GM18526 (cell line): ENCODE measurements at regions not wholly inside any gene's neighbourhood (a gene's known extent, or its start where the extent isn't known, plus 50 kb on each side); places are given as distances from the start of the nearest gene placed in this dataset.

Experiments used
- POLR2A ChIP-seq: IDR thresholded peaks from 3 replicates; pipeline ENCODE4 v1.6.1; 2011; ENCODE audit not compliant: insufficient read length; ENCODE audit errors: extremely low read depth

GRCh38 chr20:48180618-48181017 is 395.3 kb upstream of the SULF2 start:
- no peak for TF ChIP-seq POLR2A

- TF ChIP-seq POLR2A, result no peak
Measured at GRCh38 chr20:48180024-48180423, 394.7 kb upstream of the SULF2 start.

- no peak for TF ChIP-seq POLR2A
Measured at GRCh38 chr20:48178633-48179032, 393.4 kb upstream of the SULF2 start.

- no peak for TF ChIP-seq POLR2A
Measured at GRCh38 chr20:48177058-48177457, 391.8 kb upstream of the SULF2 start.

- no peak for TF ChIP-seq POLR2A
Measured at GRCh38 chr20:48176139-48176538, 390.9 kb upstream of the SULF2 start.

- TF ChIP-seq POLR2A, result no peak
Measured at GRCh38 chr20:48175261-48175660, 390.0 kb upstream of the SULF2 start.

GRCh38 chr20:48172357-48172702 is 387.0 kb upstream of the SULF2 start:
- TF ChIP-seq POLR2A, result no peak

- TF ChIP-seq POLR2A, result no peak
Measured at GRCh38 chr20:48171626-48172356, 386.5 kb upstream of the SULF2 start.

GRCh38 chr20:48171071-48171470 is 385.8 kb upstream of the SULF2 start:
- no peak for TF ChIP-seq POLR2A

- no peak for TF ChIP-seq POLR2A
Measured at GRCh38 chr20:48170625-48171024, 385.3 kb upstream of the SULF2 start.

GRCh38 chr20:48169650-48170225 is 384.5 kb upstream of the SULF2 start:
- no peak for TF ChIP-seq POLR2A

- no peak for TF ChIP-seq POLR2A
Measured at GRCh38 chr20:48166082-48166835, 381.0 kb upstream of the SULF2 start.

- TF ChIP-seq POLR2A, result no peak
Measured at GRCh38 chr20:48165401-48165685, 380.1 kb upstream of the SULF2 start.

GRCh38 chr20:48164566-48165400 is 379.5 kb upstream of the SULF2 start:
- TF ChIP-seq POLR2A, result no peak

GRCh38 chr20:48164034-48164433 is 378.8 kb upstream of the SULF2 start:
- no peak for TF ChIP-seq POLR2A

GRCh38 chr20:48163505-48163904 is 378.2 kb upstream of the SULF2 start:
- TF ChIP-seq POLR2A, result no peak
